Parathyroid adenoma (tissue), 2 donors: ENCODE measurements at regions not wholly inside any gene's neighbourhood (a gene's known extent, or its start where the extent isn't known, plus 50 kb on each side); places are given as distances from the start of the nearest gene placed in this dataset.

ENCODE experiments used
- H2AFZ ChIP-seq: fragments of 300-600 bp; sonication (generic); one replicate; pipeline ENCODE4 v1.7.0; 2017; ENCODE audit warnings: antibody characterized with exemption, mild to moderate bottlenecking
- H3K27ac ChIP-seq: fragments of 300-600 bp; sonication (generic); one replicate; pipeline ENCODE4 v1.7.0; 2017
- H3K27me3 ChIP-seq: fragments of 300-600 bp; sonication (generic); one replicate; pipeline ENCODE4 v1.7.0; 2017; ENCODE audit warnings: low read length; ENCODE audit not compliant: control insufficient read depth, insufficient read depth
- H3K36me3 ChIP-seq: fragments of 300-600 bp; sonication (generic); one replicate; pipeline ENCODE4 v1.7.0; 2017; ENCODE audit warnings: low read length; ENCODE audit not compliant: control insufficient read depth, insufficient read depth
- H3K4me1 ChIP-seq: fragments of 300-600 bp; sonication (generic); one replicate; pipeline ENCODE4 v1.7.0; 2017; ENCODE audit warnings: control low read depth
- H3K4me2 ChIP-seq: fragments of 300-600 bp; sonication (generic); one replicate; pipeline ENCODE4 v1.7.0; 2017; ENCODE audit warnings: low read length
- H3K4me3 ChIP-seq: fragments of 300-600 bp; sonication (generic); one replicate; pipeline ENCODE4 v1.7.0; 2017; ENCODE audit warnings: low read depth, low read length
- H3K79me2 ChIP-seq: fragments of 300-600 bp; sonication (generic); one replicate; pipeline ENCODE4 v1.7.0; 2017; ENCODE audit warnings: control low read depth
- H3K9ac ChIP-seq: fragments of 300-600 bp; sonication (generic); one replicate; pipeline ENCODE4 v1.7.0; 2017; ENCODE audit warnings: mild to moderate bottlenecking
- H3K9me3 ChIP-seq: fragments of 300-600 bp; sonication (generic); one replicate; pipeline ENCODE4 v1.7.0; 2017; ENCODE audit warnings: low read length; ENCODE audit not compliant: control insufficient read depth
- CTCF ChIP-seq: fragments of 300-600 bp; sonication (generic); IDR thresholded peaks from one replicate; pipeline ENCODE4 v1.7.0; 2017; ENCODE audit warnings: antibody characterized with exemption, mild to moderate bottlenecking
- donor health status: primary hyperparathyroidism.

GRCh38 chrX:20547611-20548051 is 280.9 kb upstream of the RPS6KA3 start:
- no peak for TF ChIP-seq CTCF
- Histone ChIP-seq H3K36me3 (no peaks in the 10 kb centered on the region), H3K27ac (no peak overlapping the region)

GRCh38 chrX:20545538-20545937 is 278.8 kb upstream of the RPS6KA3 start:
- H3K4me2 ChIP-seq = no peak overlapping the region
- TF ChIP-seq CTCF = no peak
- H2AFZ ChIP-seq = no peak overlapping the region
- no peak overlapping the region for H3K4me3 ChIP-seq
- no peaks in the 10 kb centered on the region for H3K36me3 ChIP-seq
- no peak overlapping the region for H3K9ac ChIP-seq
- H3K27me3 ChIP-seq = no peaks in the 10 kb centered on the region
- H3K9me3 ChIP-seq = no peaks in the 10 kb centered on the region
- no peaks in the 10 kb centered on the region for H3K4me1 ChIP-seq
- no peaks in the 10 kb centered on the region for H3K79me2 ChIP-seq
- no peak overlapping the region for H3K27ac ChIP-seq

More at GRCh38 chrX:20547611-20548051, 280.9 kb upstream of the RPS6KA3 start:
- H3K4me3 ChIP-seq = no peak overlapping the region
- no peak overlapping the region for H2AFZ ChIP-seq
- H3K9ac ChIP-seq = no peak overlapping the region
- H3K4me2 ChIP-seq = no peak overlapping the region
- H3K27me3 ChIP-seq = no peaks in the 10 kb centered on the region
- no peaks in the 10 kb centered on the region for H3K9me3 ChIP-seq
- no peaks in the 10 kb centered on the region for H3K79me2 ChIP-seq
- H3K4me1 ChIP-seq = no peaks in the 10 kb centered on the region

GRCh38 chrX:20542072-20542471 is 275.4 kb upstream of the RPS6KA3 start:
- H3K36me3 ChIP-seq = no peaks in the 10 kb centered on the region

GRCh38 chrX:20538974-20539373 is 272.3 kb upstream of the RPS6KA3 start:
- Histone ChIP-seq H3K9ac (no peak overlapping the region), H3K4me2 (no peak overlapping the region), H3K4me1 (no peaks in the 10 kb centered on the region), H3K9me3 (no peaks in the 10 kb centered on the region), H3K27ac (no peak overlapping the region), H3K4me3 (no peak overlapping the region), H3K27me3 (no peaks in the 10 kb centered on the region), H3K36me3 (no peaks in the 10 kb centered on the region), H2AFZ (no peak overlapping the region), H3K79me2 (no peaks in the 10 kb centered on the region)
- TF ChIP-seq CTCF = no peak

More at GRCh38 chrX:20542072-20542471, 275.4 kb upstream of the RPS6KA3 start:
- Histone ChIP-seq H3K9me3 (no peaks in the 10 kb centered on the region), H3K79me2 (no peaks in the 10 kb centered on the region), H3K4me2 (no peak overlapping the region), H3K4me3 (no peak overlapping the region), H3K27ac (no peak overlapping the region), H3K4me1 (no peaks in the 10 kb centered on the region), H2AFZ (no peak overlapping the region), H3K27me3 (no peaks in the 10 kb centered on the region), H3K9ac (no peak overlapping the region)
- TF ChIP-seq CTCF = no peak

GRCh38 chrX:20531667-20532066 is 265.0 kb upstream of the RPS6KA3 start:
- no peaks in the 10 kb centered on the region for H3K36me3 ChIP-seq
- no peak overlapping the region for H3K4me3 ChIP-seq
- no peak overlapping the region for H3K27ac ChIP-seq
- H2AFZ ChIP-seq = no peak overlapping the region
- TF ChIP-seq CTCF = no peak
- no peaks in the 10 kb centered on the region for H3K9me3 ChIP-seq
- no peaks in the 10 kb centered on the region for H3K79me2 ChIP-seq
- H3K27me3 ChIP-seq = no peaks in the 10 kb centered on the region
- no peak overlapping the region for H3K9ac ChIP-seq
- H3K4me2 ChIP-seq = no peak overlapping the region
- no peaks in the 10 kb centered on the region for H3K4me1 ChIP-seq
